ENCODE measurements at regions not wholly inside any gene's neighbourhood (a gene's known extent, or its start where the extent isn't known, plus 50 kb on each side); places are given as distances from the start of the nearest gene placed in this dataset.

GRCh38 chr9:75607521-75607920 lies 283.0 kb upstream of the PCSK5 start (continued):
- no peak for TF ChIP-seq CREB1 (CRISPR knock-in tag; IDR thresholded peaks at IDR 0.05; ENCODE audit: low read depth)
- no peak for TF ChIP-seq STAT1 (IDR thresholded peaks at IDR 0.05; ENCODE audit: unreplicated experiment)
- no peak for TF ChIP-seq ETS1 (IDR thresholded peaks at IDR 0.05)
- TF ChIP-seq EZH2 (IDR thresholded peaks at IDR 0.05; ENCODE audit: low read depth, unreplicated experiment): no peak
- no peak for TF ChIP-seq ZNF114 (CRISPR knock-in tag; IDR thresholded peaks at IDR 0.05)

- H2AFZ ChIP-seq: no peak overlapping the region
- H3K4me3 Mint-ChIP-seq: no peak overlapping the region
- H3K27me3 ChIP-seq (ENCODE audit: insufficient read depth): no peaks in the 10 kb centered on the region
- no peak for DNase-seq (ENCODE audit: low spot score)
- no peak for TF ChIP-seq POLR2AphosphoS5 (IDR thresholded peaks at IDR 0.05; ENCODE audit: low read depth)
- no peak for TF ChIP-seq NANOG (IDR thresholded peaks at IDR 0.05; ENCODE audit: borderline replicate concordance)
- no peaks in the 10 kb centered on the region for H4K20me1 ChIP-seq (replicated peaks; ENCODE audit: insufficient read depth)
- no peaks in the 10 kb centered on the region for H3K79me2 ChIP-seq (replicated peaks; ENCODE audit: insufficient read depth)
- H3F3A ChIP-seq (replicated peaks; ENCODE audit: low read depth): no peaks in the 10 kb centered on the region
- H3K27me3 Mint-ChIP-seq (ENCODE audit: insufficient read depth, low read depth, poor library complexity): no peaks in the 10 kb centered on the region
- no peak for ATAC-seq
- no peaks in the 10 kb centered on the region; the same call in 2 of the 3 replicates for H3K9me3 Mint-ChIP-seq
- no peaks in the 10 kb centered on the region for H3K36me3 Mint-ChIP-seq (ENCODE audit: low read depth)
- no peak overlapping the region for H3K4me2 ChIP-seq
- no peak overlapping the region for H3K27ac ChIP-seq (ENCODE audit: low read depth)
- H3K9me2 ChIP-seq (ENCODE audit: insufficient read depth): peaks cover 20% of the 10 kb centered on the region; the same call in 1 of the 2 replicates
- no peaks in the 10 kb centered on the region for H3K4me1 Mint-ChIP-seq
- no peaks in the 10 kb centered on the region for H3K4me1 ChIP-seq (ENCODE audit: insufficient read depth)
- H3K27ac Mint-ChIP-seq: no peak overlapping the region
- H3K36me3 ChIP-seq (ENCODE audit: insufficient read depth): no peaks in the 10 kb centered on the region
- H3K4me3 ChIP-seq: no peak overlapping the region
Observed at GRCh38 chr9:75609401-75609800, 281.1 kb upstream of the PCSK5 start.

- Mint-ChIP-seq H3K4me3 (no peak overlapping the region), H3K27me3 (ENCODE audit: insufficient read depth, low read depth, poor library complexity) (no peaks in the 10 kb centered on the region), H3K9me3 (no peaks in the 10 kb centered on the region; the same call in 2 of the 3 replicates), H3K4me1 (peaks cover 2% of the 10 kb centered on the region), H3K36me3 (ENCODE audit: low read depth) (no peaks in the 10 kb centered on the region), H3K27ac (no peak overlapping the region)
- no peak overlapping the region for H2AFZ ChIP-seq
- H4K20me1 ChIP-seq (replicated peaks; ENCODE audit: insufficient read depth): no peaks in the 10 kb centered on the region
- H3K79me2 ChIP-seq (replicated peaks; ENCODE audit: insufficient read depth): no peaks in the 10 kb centered on the region
- H3K4me3 ChIP-seq: no peak overlapping the region
- H3F3A ChIP-seq (replicated peaks; ENCODE audit: low read depth): no peaks in the 10 kb centered on the region
- no peaks in the 10 kb centered on the region for H3K27me3 ChIP-seq (ENCODE audit: insufficient read depth)
- TF ChIP-seq NANOG (IDR thresholded peaks at IDR 0.05; ENCODE audit: borderline replicate concordance) (no peak), EZH2 (IDR thresholded peaks at IDR 0.05; ENCODE audit: low read depth, unreplicated experiment) (no peak), ETS1 (IDR thresholded peaks at IDR 0.05) (no peak), CREB1 (CRISPR knock-in tag; IDR thresholded peaks at IDR 0.05; ENCODE audit: low read depth) (no peak), REST (IDR thresholded peaks at IDR 0.05; ENCODE audit: unreplicated experiment) (no peak), ZNF114 (CRISPR knock-in tag; IDR thresholded peaks at IDR 0.05) (no peak), POLR2AphosphoS5 (IDR thresholded peaks at IDR 0.05; ENCODE audit: low read depth) (no peak), ZNF331 (CRISPR knock-in tag; IDR thresholded peaks at IDR 0.05; ENCODE audit: low read depth) (no peak), JUNB (IDR thresholded peaks at IDR 0.05; ENCODE audit: unreplicated experiment) (no peak), EZH2phosphoT487 (IDR thresholded peaks at IDR 0.05; ENCODE audit: unreplicated experiment) (no peak)
- H3K9me2 ChIP-seq (ENCODE audit: insufficient read depth): peaks cover 17% of the 10 kb centered on the region; the same call in 1 of the 2 replicates
- H3K4me1 ChIP-seq (ENCODE audit: insufficient read depth): no peaks in the 10 kb centered on the region
- H3K27ac ChIP-seq (ENCODE audit: low read depth): no peak overlapping the region
- no peak overlapping the region for H3K4me2 ChIP-seq
- no peak for ATAC-seq
- no peaks in the 10 kb centered on the region for H3K36me3 ChIP-seq (ENCODE audit: insufficient read depth)
- no peak for DNase-seq (ENCODE audit: low spot score)
Observed at GRCh38 chr9:75610246-75610645, 280.2 kb upstream of the PCSK5 start.
